ENCODE measurements at regions not wholly inside any gene's neighbourhood (a gene's known extent, or its start where the extent isn't known, plus 50 kb on each side); places are given as distances from the start of the nearest gene placed in this dataset.

DNA sequence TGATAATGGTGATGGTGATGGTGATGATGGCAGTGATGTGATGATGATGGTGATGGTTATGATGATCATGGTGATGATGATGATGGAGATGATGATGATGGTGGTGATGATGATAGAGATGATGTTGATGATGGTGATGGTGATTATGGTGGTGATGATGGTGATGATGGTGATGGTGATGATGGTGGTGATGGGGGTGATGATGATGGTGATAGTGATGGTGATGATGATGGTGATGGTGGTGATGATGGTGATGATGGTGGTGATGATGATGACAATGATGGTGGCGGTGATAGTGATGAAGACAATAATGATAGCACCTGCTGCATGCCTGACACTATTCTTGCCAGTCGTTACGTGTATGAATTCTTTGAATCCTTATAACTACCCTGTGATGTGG lies 317.9 kb upstream of the AJAP1 start:
- WGBS, 2 donors, result 80 to 96% methylated on average over 3 of the region's 3 CpGs
- TF ChIP-seq POLR2A (IDR thresholded peaks at IDR 0.05), result no peak
- no peak for TF ChIP-seq EP300 (IDR thresholded peaks at IDR 0.05)

DNA sequence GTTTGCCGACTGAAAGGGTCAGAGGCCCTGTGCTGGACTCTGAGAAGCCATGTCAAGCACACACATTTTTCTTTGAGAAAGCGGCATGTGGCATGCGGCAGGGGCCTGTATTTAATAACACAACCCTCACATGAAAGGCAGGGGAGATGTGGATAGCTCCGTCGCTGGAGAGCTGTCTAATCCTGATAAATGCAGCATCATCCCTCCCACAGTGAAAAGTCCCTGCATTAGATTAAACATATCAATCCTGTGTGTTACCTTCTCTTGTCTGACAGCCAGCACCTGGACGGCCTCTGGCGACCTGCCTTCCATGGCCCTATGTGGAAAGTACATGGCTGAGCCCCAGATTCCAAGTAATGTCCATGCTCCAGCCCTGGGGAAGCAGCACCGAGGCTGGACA lies 313.0 kb upstream of the AJAP1 start:
- 70 to 89% methylated on average over 8 of the region's 8 CpGs for WGBS, 2 donors
- Histone ChIP-seq H3K27me3 (no peaks in the 10 kb centered on the region), H3K4me3 (no peak overlapping the region), H3K9me3 (peaks cover 0 to 18% (median 0%) of the 10 kb centered on the region in 4 donors), H3K4me1 (no peaks in the 10 kb centered on the region), H3K27ac (no peak overlapping the region), H3K36me3 (no peaks in the 10 kb centered on the region)
- DNase-seq (ENCODE audit: low spot score in 2 of 2), result no peak
- TF ChIP-seq POLR2A (IDR thresholded peaks at IDR 0.05) (no peak), EP300 (IDR thresholded peaks at IDR 0.05) (no peak)
- TF ChIP-seq, protein P1, sequence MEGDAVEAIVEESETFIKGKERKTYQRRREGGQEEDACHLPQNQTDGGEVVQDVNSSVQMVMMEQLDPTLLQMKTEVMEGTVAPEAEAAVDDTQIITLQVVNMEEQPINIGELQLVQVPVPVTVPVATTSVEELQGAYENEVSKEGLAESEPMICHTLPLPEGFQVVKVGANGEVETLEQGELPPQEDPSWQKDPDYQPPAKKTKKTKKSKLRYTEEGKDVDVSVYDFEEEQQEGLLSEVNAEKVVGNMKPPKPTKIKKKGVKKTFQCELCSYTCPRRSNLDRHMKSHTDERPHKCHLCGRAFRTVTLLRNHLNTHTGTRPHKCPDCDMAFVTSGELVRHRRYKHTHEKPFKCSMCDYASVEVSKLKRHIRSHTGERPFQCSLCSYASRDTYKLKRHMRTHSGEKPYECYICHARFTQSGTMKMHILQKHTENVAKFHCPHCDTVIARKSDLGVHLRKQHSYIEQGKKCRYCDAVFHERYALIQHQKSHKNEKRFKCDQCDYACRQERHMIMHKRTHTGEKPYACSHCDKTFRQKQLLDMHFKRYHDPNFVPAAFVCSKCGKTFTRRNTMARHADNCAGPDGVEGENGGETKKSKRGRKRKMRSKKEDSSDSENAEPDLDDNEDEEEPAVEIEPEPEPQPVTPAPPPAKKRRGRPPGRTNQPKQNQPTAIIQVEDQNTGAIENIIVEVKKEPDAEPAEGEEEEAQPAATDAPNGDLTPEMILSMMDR (IDR thresholded peaks at IDR 0.05), result no peak

More for the DNA sequence above, 317.9 kb upstream of the AJAP1 start:
- no peaks in the 10 kb centered on the region for H3K4me1 ChIP-seq
- H3K27ac ChIP-seq, result no peak overlapping the region
- H3K36me3 ChIP-seq, result no peaks in the 10 kb centered on the region
- no peak for DNase-seq (ENCODE audit: low spot score in 2 of 2)
- no peaks in the 10 kb centered on the region for H3K27me3 ChIP-seq
- H3K4me3 ChIP-seq, result no peak overlapping the region
- H3K9me3 ChIP-seq, result peaks cover 0 to 37% (median 0%) of the 10 kb centered on the region in 4 donors

DNA sequence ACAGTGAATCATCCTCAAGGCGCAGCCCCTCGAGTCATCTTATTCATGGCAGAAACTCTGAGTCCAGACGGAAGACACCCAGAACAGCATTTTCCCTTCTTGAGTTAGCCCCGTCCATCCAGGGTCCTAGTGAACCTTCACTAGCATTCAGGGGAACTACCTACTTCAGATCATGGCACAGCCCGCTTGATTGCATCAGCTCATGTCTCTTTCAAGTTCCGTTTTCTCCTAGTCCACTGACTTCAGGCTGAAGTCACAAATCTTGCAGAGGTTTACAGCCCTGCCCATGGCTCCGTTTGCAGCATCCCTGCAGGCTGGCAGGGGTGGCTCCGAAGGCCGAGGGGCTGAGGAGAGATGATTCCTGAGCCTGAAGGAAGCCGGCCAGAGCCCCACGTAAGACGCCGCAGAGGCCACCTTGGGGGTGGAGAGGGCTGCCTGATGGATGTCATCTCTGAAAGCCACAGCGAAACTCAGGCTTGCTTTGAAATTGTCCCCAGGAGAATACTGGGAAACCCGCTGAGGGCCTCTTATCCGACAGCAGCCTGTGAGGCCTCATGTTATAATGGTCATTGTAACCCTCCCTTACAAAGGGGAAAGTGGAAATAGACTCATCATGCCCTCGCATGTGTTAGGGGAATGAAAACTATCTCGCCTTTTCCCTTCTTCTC lies 310.2 kb upstream of the AJAP1 start:
- no peak for TF ChIP-seq POLR2A (IDR thresholded peaks at IDR 0.05)
- TF ChIP-seq, protein P1 (IDR thresholded peaks at IDR 0.05), result no peak
- no peak for TF ChIP-seq EP300 (IDR thresholded peaks at IDR 0.05)
- H3K4me1 ChIP-seq, result no peaks in the 10 kb centered on the region
- 73 to 77% methylated on average over 14 to 18 of the region's 18 CpGs for WGBS, 2 donors
- no peak overlapping the region for H3K27ac ChIP-seq
- peaks cover 0 to 21% (median 0%) of the 10 kb centered on the region in 4 donors for H3K9me3 ChIP-seq
- DNase-seq (ENCODE audit: low spot score in 2 of 2), result no peak
- H3K36me3 ChIP-seq, result no peaks in the 10 kb centered on the region
- no peak overlapping the region for H3K4me3 ChIP-seq
- H3K27me3 ChIP-seq, result no peaks in the 10 kb centered on the region

DNA sequence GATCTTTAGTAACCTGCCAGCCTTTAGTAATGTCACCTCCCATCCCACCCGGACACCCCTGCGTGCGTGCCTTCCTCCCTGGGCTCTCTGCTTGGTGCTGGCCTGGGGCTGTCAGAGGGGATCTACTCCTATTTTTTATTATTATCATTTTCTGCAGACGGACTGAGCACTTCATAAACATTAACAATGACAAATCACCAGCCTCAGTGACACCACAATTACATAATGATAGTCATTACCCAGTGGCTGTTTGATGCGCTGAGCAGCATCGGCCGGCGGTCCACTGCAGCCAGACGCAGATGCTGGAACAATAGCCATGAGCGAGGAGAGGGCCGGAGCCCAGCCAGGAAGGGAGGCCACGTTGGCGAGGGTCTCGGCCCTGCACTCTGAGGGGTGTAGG lies 309.3 kb upstream of the AJAP1 start:
- Histone ChIP-seq H3K4me3 (no peak overlapping the region), H3K36me3 (no peaks in the 10 kb centered on the region), H3K27ac (no peak overlapping the region), H3K27me3 (no peaks in the 10 kb centered on the region), H3K9me3 (peaks cover 0 to 24% (median 0%) of the 10 kb centered on the region in 4 donors), H3K4me1 (no peaks in the 10 kb centered on the region)
- 73 to 78% methylated on average over 14 of the region's 14 CpGs for WGBS, 2 donors
- TF ChIP-seq POLR2A (IDR thresholded peaks at IDR 0.05), result no peak
- TF ChIP-seq EP300 (IDR thresholded peaks at IDR 0.05), result no peak
- TF ChIP-seq, protein P1 (IDR thresholded peaks at IDR 0.05), result no peak
- DNase-seq (ENCODE audit: low spot score in 2 of 2), result no peak

DNA sequence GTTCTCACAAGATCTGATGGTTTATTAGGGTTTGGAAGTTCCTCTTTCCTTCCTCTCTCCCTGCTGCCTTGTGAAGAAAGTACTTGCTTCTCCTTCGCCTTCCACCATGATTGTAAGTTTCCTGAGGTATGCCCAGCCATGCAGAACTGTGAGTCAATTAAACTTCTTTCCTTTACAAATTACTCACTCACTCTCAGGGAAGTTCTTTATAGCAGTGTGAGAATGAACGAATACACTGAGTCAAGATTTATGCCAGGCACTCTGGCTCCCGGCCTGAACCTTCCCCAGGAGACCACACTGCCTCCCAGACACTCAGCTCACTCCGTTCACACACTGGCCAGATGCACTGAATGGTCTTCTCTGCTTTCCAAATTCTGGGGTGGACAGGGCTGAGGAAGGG lies 308.3 kb upstream of the AJAP1 start:
- Histone ChIP-seq H3K4me3 (no peak overlapping the region), H3K9me3 (peaks cover 0 to 13% (median 0%) of the 10 kb centered on the region in 4 donors), H3K27me3 (no peaks in the 10 kb centered on the region), H3K36me3 (no peaks in the 10 kb centered on the region), H3K4me1 (no peaks in the 10 kb centered on the region), H3K27ac (no peak overlapping the region)
- TF ChIP-seq POLR2A (IDR thresholded peaks at IDR 0.05) (no peak), EP300 (IDR thresholded peaks at IDR 0.05) (no peak)
- TF ChIP-seq, protein P1 (IDR thresholded peaks at IDR 0.05), result no peak
- WGBS, 2 donors, result 46 to 50% methylated on average over 4 of the region's 4 CpGs
- DNase-seq (ENCODE audit: low spot score in 2 of 2), result no peak

Data from tibial nerve (tissue), 4 donors.